Small intestine (tissue), 7 donors: ENCODE measurements at regions not wholly inside any gene's neighbourhood (a gene's known extent, or its start where the extent isn't known, plus 50 kb on each side); places are given as distances from the start of the nearest gene placed in this dataset.

Experiments
- DNase-seq, 2 donors: peaks; one replicate each; pipeline versions ENCODE4 v3.0.0 to v3.0.0-alpha.2; 2013
- FAIRE-seq: peaks from 2 replicates; lab custom pipeline; 2012; peaks lifted over from hg19 to GRCh38; lab: Jason Lieb, UNC
- H3K27ac ChIP-seq, 3 donors: one replicate each; pipeline ENCODE4 v1.5.1; 2013; ENCODE audit warnings: low read length in 2 of 3, mild to moderate bottlenecking in 2 of 3, control low read depth in 1 of 3, inconsistent platforms in 1 of 3, low read depth in 1 of 3, moderate library complexity in 1 of 3
- H3K27me3 ChIP-seq, 3 donors: one replicate each; pipeline ENCODE4 v1.6.1; 2013; ENCODE audit warnings: low read length in 3 of 3, inconsistent platforms in 1 of 3; ENCODE audit not compliant: control insufficient read depth in 3 of 3, insufficient read depth in 3 of 3
- H3K36me3 ChIP-seq, 3 donors: one replicate each; pipeline ENCODE4 v1.6.1; 2013; ENCODE audit warnings: low read length in 3 of 3, inconsistent platforms in 1 of 3, low read depth in 1 of 3, mild to moderate bottlenecking in 1 of 3, moderate library complexity in 1 of 3; ENCODE audit not compliant: control insufficient read depth in 3 of 3, insufficient read depth in 2 of 3
- H3K4me1 ChIP-seq, 3 donors: one replicate each; pipeline ENCODE4 v1.6.1; 2013; ENCODE audit warnings: low read length in 2 of 3, inconsistent platforms in 1 of 3, low read depth in 1 of 3, mild to moderate bottlenecking in 1 of 3, moderate library complexity in 1 of 3; ENCODE audit not compliant: control insufficient read depth in 3 of 3, insufficient read depth in 2 of 3
- H3K4me3 ChIP-seq, 3 donors: one replicate each; pipeline ENCODE4 v1.5.1; 2013; ENCODE audit warnings: low read length in 3 of 3, control low read depth in 1 of 3, inconsistent platforms in 1 of 3, low read depth in 1 of 3, mild to moderate bottlenecking in 1 of 3, moderate library complexity in 1 of 3
- H3K9me3 ChIP-seq, 2 donors: one replicate each; pipeline ENCODE4 v1.6.1; 2013; ENCODE audit warnings: low read depth in 1 of 2, low read length in 1 of 2; ENCODE audit not compliant: control insufficient read depth in 2 of 2, insufficient read depth in 1 of 2
- WGBS, 3 donors: extraction: QIAGEN DNeasy Blood & Tissue Kit; methylation state at CpG; one replicate each; pipeline ENCODE4 v1.1.7; 2013; 5-methylcytosine and 5-hydroxymethylcytosine counted together
- donor health status: healthy with polysubstance abuse.
- donor health status: control.
- donor health status: control.
- donor health status: Bipolar disorder and iron deficiency.
- donor health status: healthy.

DNA sequence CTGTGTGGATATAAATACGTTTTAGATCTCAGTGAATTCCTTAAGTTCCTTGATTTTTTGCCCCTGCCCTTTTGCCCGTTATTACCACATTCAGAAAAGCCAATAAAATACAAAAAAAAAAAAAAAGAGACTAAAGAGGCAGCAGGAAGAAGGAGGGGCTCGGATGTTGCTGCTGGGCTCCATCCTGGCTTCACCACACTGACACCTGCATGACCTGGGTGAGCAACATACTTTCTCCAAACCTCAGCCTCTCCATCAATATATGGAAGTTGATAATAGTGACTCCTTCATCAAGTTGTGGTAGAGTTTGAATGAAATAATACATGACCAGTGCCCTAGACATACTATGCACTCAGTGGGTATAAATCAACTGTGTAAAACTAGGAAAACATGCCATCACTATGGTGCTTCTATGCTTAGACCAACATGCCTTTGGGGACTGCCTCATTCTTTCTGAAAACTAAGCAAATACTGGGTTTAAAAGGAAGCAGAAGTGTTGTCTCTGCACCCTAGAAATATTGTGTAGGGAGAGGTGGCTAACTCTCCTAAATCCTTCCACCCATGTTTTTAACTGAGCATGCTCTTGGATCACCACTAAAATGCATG is 243.0 kb downstream of the PIK3R1 start:
- Histone ChIP-seq H3K4me1 (peaks cover 0 to 12% (median 2%) of the 10 kb centered on the region in 3 donors), H3K36me3 (no peaks in the 10 kb centered on the region), H3K27ac (no peak overlapping the region), H3K4me3 (no peak overlapping the region), H3K9me3 (no peaks in the 10 kb centered on the region), H3K27me3 (no peaks in the 10 kb centered on the region)
- DNase-seq (no peak), FAIRE-seq (no peak)
- WGBS, 3 donors = 56 to 63% (median 63%) methylated on average over 3 of the region's 3 CpGs

DNA sequence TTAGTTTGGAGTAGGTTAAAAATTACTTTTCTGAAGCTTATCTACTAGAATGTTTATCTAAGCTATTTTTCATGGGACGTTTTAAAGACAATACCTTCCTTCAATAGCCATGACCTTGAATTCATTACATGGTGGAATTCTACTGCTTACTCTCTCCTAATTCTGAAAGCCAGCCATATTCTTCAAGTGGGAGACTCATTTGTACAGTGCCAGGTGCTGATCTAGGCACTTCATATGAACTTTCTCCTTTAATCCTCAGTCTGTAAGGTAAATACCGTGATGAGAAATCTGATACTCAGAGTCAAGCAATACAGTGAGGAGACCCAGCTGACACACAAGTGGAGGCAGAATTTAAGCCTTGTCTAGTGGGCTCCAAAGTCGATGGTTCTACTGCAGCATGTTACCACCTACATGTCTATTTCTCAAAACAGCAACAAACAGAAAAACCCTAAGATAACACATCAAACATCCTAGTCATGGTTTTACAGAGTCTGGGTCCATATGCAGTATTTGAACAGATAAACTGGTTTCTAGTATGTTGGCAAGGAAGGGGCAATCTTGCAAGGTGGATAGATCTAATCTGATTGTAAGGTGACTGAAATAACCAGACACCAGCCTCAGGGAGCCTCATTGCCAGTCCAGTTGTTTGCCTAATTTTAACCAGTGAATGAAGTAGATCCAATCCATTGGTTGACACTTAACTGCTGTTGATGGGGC is 243.7 kb downstream of the PIK3R1 start:
- DNase-seq = no peak
- Histone ChIP-seq H3K36me3 (no peaks in the 10 kb centered on the region), H3K9me3 (no peaks in the 10 kb centered on the region), H3K4me3 (no peak overlapping the region), H3K27ac (no peak overlapping the region), H3K4me1 (peaks cover 0 to 12% (median 2%) of the 10 kb centered on the region in 3 donors), H3K27me3 (no peaks in the 10 kb centered on the region)
- WGBS, 3 donors = 25 to 65% (median 31%) methylated on average over 3 of the region's 3 CpGs
- no peak for FAIRE-seq

DNA sequence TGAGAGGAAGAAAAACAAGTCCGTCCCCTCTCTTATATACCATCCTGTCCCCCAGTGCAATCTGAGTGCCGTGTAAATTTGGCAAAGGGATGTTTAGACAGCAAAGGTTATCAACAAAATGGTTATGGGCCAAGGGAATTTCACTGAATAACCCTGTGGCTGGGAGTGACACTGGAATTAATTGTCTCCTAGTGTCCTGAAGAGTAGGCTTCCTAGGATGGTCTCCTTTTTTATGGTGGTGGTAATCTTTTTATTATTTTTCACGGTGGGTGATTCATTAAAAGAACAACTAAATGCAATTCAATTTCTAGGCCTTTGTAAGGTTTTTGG is 244.2 kb downstream of the PIK3R1 start:
- Histone ChIP-seq H3K36me3 (no peaks in the 10 kb centered on the region), H3K4me1 (peaks cover 0 to 12% (median 2%) of the 10 kb centered on the region in 3 donors), H3K27ac (no peak overlapping the region), H3K4me3 (no peak overlapping the region), H3K9me3 (no peaks in the 10 kb centered on the region), H3K27me3 (no peaks in the 10 kb centered on the region)
- WGBS, 3 donors = 44 to 68% (median 68%) methylated on average over 3 of the region's 3 CpGs
- DNase-seq = no peak
- FAIRE-seq = no peak

DNA sequence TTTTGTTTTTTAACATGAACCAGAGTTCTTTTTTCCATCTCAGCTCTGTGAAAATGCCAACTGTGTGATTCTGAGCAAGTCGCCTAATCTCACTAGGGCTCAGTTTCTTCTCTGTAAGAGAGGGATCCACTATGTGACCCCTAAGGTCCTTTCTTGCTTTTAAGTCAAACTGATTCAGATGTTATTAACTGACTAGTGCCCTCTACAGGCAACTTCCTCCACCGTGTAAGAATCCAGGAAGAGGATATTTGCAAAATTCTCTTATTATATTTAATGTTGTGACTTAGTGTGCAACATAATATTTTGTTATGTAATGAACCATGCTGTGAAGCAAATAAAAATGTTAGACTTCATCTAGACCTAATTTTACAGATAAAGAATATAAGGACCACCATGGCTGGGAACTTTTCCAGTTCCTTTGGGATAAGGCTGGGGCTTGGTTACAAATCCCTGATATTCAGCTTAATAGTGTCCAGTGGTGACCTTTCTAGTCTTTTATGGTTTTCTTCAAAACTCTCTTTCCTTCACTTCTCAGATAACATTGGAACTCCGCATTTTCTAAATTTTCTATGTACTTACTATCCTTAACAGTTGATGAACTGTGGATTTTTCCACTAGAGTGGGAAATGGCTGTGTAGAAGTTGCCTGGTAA is 244.7 kb downstream of the PIK3R1 start:
- 55 to 58% (median 56%) methylated on average over 3 of the region's 3 CpGs for WGBS, 3 donors
- Histone ChIP-seq H3K27me3 (no peaks in the 10 kb centered on the region), H3K9me3 (no peaks in the 10 kb centered on the region), H3K27ac (no peak overlapping the region), H3K4me1 (peaks cover 0 to 12% (median 4%) of the 10 kb centered on the region in 3 donors), H3K4me3 (no peak overlapping the region), H3K36me3 (no peaks in the 10 kb centered on the region)
- no peak for FAIRE-seq
- DNase-seq = peak; percentile 63 to 66

DNA sequence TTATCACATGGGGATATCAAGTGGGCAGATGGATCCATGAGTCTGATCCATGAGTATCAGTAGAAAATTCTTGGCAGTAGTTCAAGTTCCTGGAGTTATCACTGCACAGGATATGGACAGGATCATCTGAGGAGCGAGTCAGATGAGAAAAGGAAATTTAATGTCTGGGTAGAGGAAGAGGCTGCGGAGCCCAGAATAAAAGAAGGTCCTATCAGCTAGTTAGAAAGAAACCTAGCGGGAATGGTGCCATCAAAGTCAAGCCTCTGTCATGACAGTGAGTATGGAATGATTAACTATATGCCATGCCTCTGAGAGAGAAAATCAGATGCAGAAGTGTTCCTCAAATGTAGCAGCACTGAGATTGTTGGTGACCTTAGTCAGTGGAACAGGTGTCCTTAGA is 248.1 kb downstream of the PIK3R1 start:
- Histone ChIP-seq H3K4me3 (no peak overlapping the region), H3K9me3 (no peaks in the 10 kb centered on the region), H3K27ac (no peak overlapping the region), H3K4me1 (peaks cover 0 to 9% (median 2%) of the 10 kb centered on the region in 3 donors), H3K36me3 (no peaks in the 10 kb centered on the region), H3K27me3 (no peaks in the 10 kb centered on the region)
- DNase-seq (no peak), FAIRE-seq (no peak)
- 90 to 96% (median 91%) methylated on average over 3 of the region's 3 CpGs for WGBS, 3 donors

DNA sequence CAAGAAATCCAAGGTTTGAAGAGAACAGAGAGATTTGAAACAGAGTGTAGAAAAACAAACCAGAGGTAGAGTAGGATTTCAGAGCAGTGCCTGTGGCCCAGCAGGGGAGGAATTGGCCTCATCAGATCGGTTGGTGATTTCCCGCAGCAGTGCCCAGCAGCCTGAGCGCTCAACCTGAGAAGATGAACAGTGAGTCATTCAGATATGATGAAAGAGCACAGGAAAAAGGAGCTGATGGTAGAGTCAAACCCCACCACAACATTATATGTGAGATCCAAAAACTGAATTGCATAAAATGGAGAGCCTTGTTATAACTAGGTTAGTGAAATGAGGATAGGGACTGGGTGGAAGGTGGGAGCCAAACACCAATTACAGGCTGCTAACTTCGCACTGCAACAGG is 248.9 kb downstream of the PIK3R1 start:
- no peak overlapping the region for H3K4me3 ChIP-seq
- H3K4me1 ChIP-seq = peaks cover 0 to 5% (median 2%) of the 10 kb centered on the region in 3 donors
- 78 to 90% (median 79%) methylated on average over 4 of the region's 4 CpGs for WGBS, 3 donors
- H3K27me3 ChIP-seq = no peaks in the 10 kb centered on the region
- H3K27ac ChIP-seq = no peak overlapping the region
- no peak for DNase-seq
- H3K9me3 ChIP-seq = no peaks in the 10 kb centered on the region
- H3K36me3 ChIP-seq = no peaks in the 10 kb centered on the region
- no peak for FAIRE-seq

DNA sequence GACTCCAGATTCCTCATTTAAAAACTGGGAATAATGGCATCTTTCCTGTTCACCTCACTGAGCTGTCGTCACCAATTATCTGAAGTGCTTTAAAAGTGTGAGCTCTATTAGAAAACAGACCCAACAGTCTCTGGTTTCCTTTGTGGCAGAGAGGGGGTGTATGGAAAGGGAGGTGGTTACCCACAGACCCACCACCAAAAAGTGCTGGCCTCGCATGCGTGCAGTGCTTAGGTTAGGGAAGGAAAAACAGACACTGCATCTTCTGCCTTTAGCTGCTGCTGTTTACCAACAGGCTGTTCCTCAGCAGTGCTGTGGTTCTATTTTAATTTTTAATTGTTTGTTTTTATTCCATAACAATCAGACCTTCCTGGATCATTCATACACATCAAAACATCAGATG is 249.6 kb downstream of the PIK3R1 start:
- H3K4me1 ChIP-seq = peaks cover 0 to 3% (median 2%) of the 10 kb centered on the region in 3 donors
- FAIRE-seq (no peak), DNase-seq (no peak)
- H3K4me3 ChIP-seq = no peak overlapping the region
- no peaks in the 10 kb centered on the region for H3K36me3 ChIP-seq
- no peaks in the 10 kb centered on the region for H3K27me3 ChIP-seq
- no peak overlapping the region for H3K27ac ChIP-seq
- WGBS, 3 donors = 74 to 86% (median 77%) methylated on average over 3 of the region's 3 CpGs
- no peaks in the 10 kb centered on the region for H3K9me3 ChIP-seq

DNA sequence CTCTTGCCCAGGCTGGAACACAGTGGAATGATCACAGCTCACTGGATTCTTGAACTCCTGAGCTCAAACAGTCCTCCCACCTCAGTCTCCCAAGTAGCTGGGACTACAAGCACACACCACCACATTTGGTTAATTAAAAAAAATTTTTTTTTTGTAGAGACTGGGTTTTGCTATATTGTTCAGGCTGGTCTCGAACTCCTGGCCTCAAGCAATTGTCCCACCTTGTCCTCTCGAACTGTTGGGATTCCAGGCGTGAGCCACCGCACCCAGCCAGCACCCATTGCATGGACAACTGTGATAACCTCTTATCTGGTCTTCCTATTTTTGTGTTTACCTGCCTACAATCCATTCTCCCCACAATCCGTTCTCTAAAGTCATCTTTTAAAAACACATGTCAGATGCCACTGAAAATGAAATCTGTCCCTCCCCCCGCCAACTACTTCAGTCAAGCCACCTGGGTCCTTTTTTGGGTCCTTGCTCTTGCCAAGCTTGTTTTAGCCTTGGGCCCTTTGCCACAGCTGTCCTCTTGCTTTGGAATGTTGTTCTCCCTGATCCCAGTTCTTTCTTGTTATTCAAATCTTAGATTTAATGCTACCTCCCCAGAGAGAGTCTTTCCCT is 250.5 kb downstream of the PIK3R1 start:
- DNase-seq (no peak), FAIRE-seq (no peak)
- H3K9me3 ChIP-seq = no peaks in the 10 kb centered on the region
- WGBS, 3 donors = 87 to 89% (median 88%) methylated on average over 6 of the region's 6 CpGs
- no peaks in the 10 kb centered on the region for H3K27me3 ChIP-seq
- no peak overlapping the region for H3K4me3 ChIP-seq
- H3K27ac ChIP-seq = no peak overlapping the region
- H3K36me3 ChIP-seq = no peaks in the 10 kb centered on the region
- peaks cover 0 to 3% (median 2%) of the 10 kb centered on the region in 3 donors for H3K4me1 ChIP-seq
